ENCODE measurements at regions not wholly inside any gene's neighbourhood (a gene's known extent, or its start where the extent isn't known, plus 50 kb on each side); places are given as distances from the start of the nearest gene placed in this dataset.

- TF ChIP-seq CTCF (conservative IDR thresholded peaks at IDR 0.05; ENCODE audit: low read length) = no peak
- no peak for DNase-seq (ENCODE audit: low read depth)
- H3K4me3 ChIP-seq (ENCODE audit: low read length) = no peak overlapping the region
Observed at GRCh38 chr18:78565240-78565639, 414.4 kb upstream of the SALL3 start.

- no peak for TF ChIP-seq CTCF (conservative IDR thresholded peaks at IDR 0.05; ENCODE audit: low read length)
- no peak for DNase-seq (ENCODE audit: low read depth)
- no peak overlapping the region for H3K4me3 ChIP-seq (ENCODE audit: low read length)
Observed at GRCh38 chr18:78566065-78566464, 413.6 kb upstream of the SALL3 start.

- no peak for TF ChIP-seq CTCF (conservative IDR thresholded peaks at IDR 0.05; ENCODE audit: low read length)
Observed at GRCh38 chr18:78566720-78567119, 412.9 kb upstream of the SALL3 start.

GRCh38 chr18:78571063-78571785 is 408.4 kb upstream of the SALL3 start:
- no peak for TF ChIP-seq CTCF (conservative IDR thresholded peaks at IDR 0.05; ENCODE audit: low read length)
- no peak for DNase-seq (ENCODE audit: low read depth)
- no peak overlapping the region for H3K4me3 ChIP-seq (ENCODE audit: low read length)

More at GRCh38 chr18:78566720-78567119, 412.9 kb upstream of the SALL3 start:
- no peak for DNase-seq (ENCODE audit: low read depth)
- no peak overlapping the region for H3K4me3 ChIP-seq (ENCODE audit: low read length)

- no peak overlapping the region for H3K4me3 ChIP-seq (ENCODE audit: low read length)
- TF ChIP-seq CTCF (conservative IDR thresholded peaks at IDR 0.05; ENCODE audit: low read length) = no peak
- no peak for DNase-seq (ENCODE audit: low read depth)
Observed at GRCh38 chr18:78571831-78572347, 407.7 kb upstream of the SALL3 start.

GRCh38 chr18:78573773-78574172 is 405.8 kb upstream of the SALL3 start:
- no peak overlapping the region for H3K4me3 ChIP-seq (ENCODE audit: low read length)
- TF ChIP-seq CTCF (conservative IDR thresholded peaks at IDR 0.05; ENCODE audit: low read length) = no peak

GRCh38 chr18:78576967-78577366 is 402.7 kb upstream of the SALL3 start:
- DNase-seq (ENCODE audit: low read depth) = no peak
- H3K4me3 ChIP-seq (ENCODE audit: low read length) = no peak overlapping the region
- no peak for TF ChIP-seq CTCF (conservative IDR thresholded peaks at IDR 0.05; ENCODE audit: low read length)

More at GRCh38 chr18:78573773-78574172, 405.8 kb upstream of the SALL3 start:
- DNase-seq (ENCODE audit: low read depth) = no peak

All from AG10803 (cell line).